C4-2B (cell line): ENCODE measurements at regions not wholly inside any gene's neighbourhood (a gene's known extent, or its start where the extent isn't known, plus 50 kb on each side); places are given as distances from the start of the nearest gene placed in this dataset.

ENCODE experiments used
- CTCF ChIP-seq: fragments of 450-650 bp; conservative IDR thresholded peaks from 2 replicates; pipeline ENCODE4 v1.5.1; 2017; ENCODE audit warnings: mild to moderate bottlenecking
- ZFX ChIP-seq: fragments of 450-650 bp; IDR thresholded peaks from 2 replicates; pipeline ENCODE4 v1.6.1; 2017

DNA sequence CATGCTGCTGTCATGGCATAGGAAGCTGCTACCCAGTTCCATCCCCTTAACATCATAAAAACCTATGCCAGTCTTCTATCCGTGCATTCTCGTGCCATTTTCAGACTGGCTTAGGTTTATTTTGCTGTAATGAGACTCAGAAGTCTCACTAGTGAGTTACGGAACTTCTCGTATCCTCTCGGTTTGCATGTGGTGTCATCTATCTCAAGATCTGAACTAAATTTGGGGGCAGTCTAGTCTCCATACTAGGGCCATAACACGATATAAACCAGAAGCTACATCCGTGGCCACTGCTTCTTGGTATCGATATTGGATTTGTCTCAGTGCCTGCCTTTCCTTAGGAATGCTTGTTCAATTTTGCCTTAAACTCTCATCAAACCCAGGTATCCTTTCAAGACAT lies 771.2 kb upstream of the CDH10 start:
- TF ChIP-seq CTCF = no peak
- TF ChIP-seq ZFX = no peak
